GM23248 (cell line): ENCODE measurements at regions not wholly inside any gene's neighbourhood (a gene's known extent, or its start where the extent isn't known, plus 50 kb on each side); places are given as distances from the start of the nearest gene placed in this dataset.
"Not testable (repeated sequence)": the region's sequence is repeated elsewhere in the genome, so short reads cannot be mapped to it uniquely, and the experiment has no call there.

Source experiments
- EZH2 ChIP-seq: fragments of 200-600 bp; sonication (generic); IDR thresholded peaks from 2 replicates; pipeline ENCODE4 v1.6.1; 2018; ENCODE audit warnings: antibody characterized with exemption, mild to moderate bottlenecking; ENCODE audit not compliant: insufficient read depth, poor library complexity, severe bottlenecking
- EZH2phosphoT487 ChIP-seq: fragments of 200-600 bp; sonication (generic); IDR thresholded peaks from 2 replicates; pipeline ENCODE4 v1.6.1; 2018; ENCODE audit warnings: antibody characterized with exemption, moderate library complexity, mild to moderate bottlenecking, low read depth; ENCODE audit not compliant: insufficient read depth

GRCh38 chr14:48561438-48561837 lies 886.0 kb upstream of the MDGA2 start:
- not testable (repeated sequence) for TF ChIP-seq EZH2, EZH2phosphoT487
